ENCODE measurements at regions not wholly inside any gene's neighbourhood (a gene's known extent, or its start where the extent isn't known, plus 50 kb on each side); places are given as distances from the start of the nearest gene placed in this dataset.

DNA sequence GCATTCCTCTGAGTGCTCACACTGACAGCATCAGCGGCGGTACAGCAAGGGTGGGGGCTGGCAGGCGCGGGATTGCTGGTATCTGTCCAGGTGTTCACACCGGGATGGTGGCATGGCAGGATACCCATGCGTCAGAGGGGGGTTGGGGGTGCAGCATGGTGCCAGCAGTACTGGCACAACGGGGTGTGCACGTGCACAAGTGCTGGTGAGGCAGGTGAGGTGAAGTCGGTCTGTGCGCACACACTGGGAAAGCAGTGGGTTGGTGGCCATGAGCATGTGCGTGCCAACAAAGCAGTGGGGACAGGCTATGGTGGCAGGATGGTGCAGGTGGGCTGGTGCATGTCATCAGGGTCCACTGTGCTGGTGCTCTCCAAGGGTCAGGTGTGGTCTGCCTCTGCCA lies 819.6 kb upstream of the EDIL3 start:
- no peak for DNase-seq (ENCODE audit: low spot score)
- Histone ChIP-seq H3K4me3 (ENCODE audit: low read depth, low read length, poor library complexity, severe bottlenecking) (no peak overlapping the region), H3K27ac (ENCODE audit: low read depth, low read length, poor library complexity, severe bottlenecking) (no peak overlapping the region), H3K9me3 (ENCODE audit: low read depth, low read length, poor library complexity, severe bottlenecking) (no peaks in the 10 kb centered on the region), H3K27me3 (replicated peaks; ENCODE audit: insufficient read depth, low read depth, low read length, poor library complexity) (no peaks in the 10 kb centered on the region), H3K36me3 (ENCODE audit: insufficient read depth, low read length, poor library complexity, severe bottlenecking) (no peaks in the 10 kb centered on the region), H3K4me1 (ENCODE audit: insufficient read depth, low read length, poor library complexity, severe bottlenecking) (no peaks in the 10 kb centered on the region)
- intact Hi-C loops (cut with micrococcal nuclease; ENCODE audit: unreplicated experiment), result no loop called here
- BruUV-seq (replicated peaks), result no TSS peak
- TF ChIP-seq, protein P1, sequence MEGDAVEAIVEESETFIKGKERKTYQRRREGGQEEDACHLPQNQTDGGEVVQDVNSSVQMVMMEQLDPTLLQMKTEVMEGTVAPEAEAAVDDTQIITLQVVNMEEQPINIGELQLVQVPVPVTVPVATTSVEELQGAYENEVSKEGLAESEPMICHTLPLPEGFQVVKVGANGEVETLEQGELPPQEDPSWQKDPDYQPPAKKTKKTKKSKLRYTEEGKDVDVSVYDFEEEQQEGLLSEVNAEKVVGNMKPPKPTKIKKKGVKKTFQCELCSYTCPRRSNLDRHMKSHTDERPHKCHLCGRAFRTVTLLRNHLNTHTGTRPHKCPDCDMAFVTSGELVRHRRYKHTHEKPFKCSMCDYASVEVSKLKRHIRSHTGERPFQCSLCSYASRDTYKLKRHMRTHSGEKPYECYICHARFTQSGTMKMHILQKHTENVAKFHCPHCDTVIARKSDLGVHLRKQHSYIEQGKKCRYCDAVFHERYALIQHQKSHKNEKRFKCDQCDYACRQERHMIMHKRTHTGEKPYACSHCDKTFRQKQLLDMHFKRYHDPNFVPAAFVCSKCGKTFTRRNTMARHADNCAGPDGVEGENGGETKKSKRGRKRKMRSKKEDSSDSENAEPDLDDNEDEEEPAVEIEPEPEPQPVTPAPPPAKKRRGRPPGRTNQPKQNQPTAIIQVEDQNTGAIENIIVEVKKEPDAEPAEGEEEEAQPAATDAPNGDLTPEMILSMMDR (conservative IDR thresholded peaks at IDR 0.05; ENCODE audit: low read depth, low read length), result no peak
- TF ChIP-seq EZH2 (IDR thresholded peaks at IDR 0.05; ENCODE audit: borderline replicate concordance, low read depth, low read length, poor library complexity, severe bottlenecking), result no peak
- POLR2A ChIA-PET (ENCODE audit: low non-redundant PET), result no interaction called here
- CTCF ChIA-PET, result no interaction called here

DNA sequence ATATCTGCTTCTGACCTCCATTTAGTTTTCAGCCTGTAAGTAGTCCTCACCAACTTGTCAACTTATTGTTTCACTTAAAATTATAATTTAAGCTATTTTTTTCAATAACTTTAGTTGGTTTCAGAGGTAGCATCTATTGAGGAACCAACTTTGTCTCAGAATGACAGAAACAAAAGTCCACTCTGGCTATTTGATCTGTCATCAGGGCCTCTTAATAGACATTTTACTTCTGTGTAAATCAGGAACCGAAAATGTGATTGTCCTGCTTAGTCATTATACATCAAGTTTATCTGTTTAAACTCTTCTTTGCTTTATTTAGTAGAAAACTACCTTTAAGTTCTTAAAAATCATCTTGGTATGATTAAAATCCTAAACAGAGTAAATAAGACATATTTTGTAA lies 820.8 kb upstream of the EDIL3 start:
- no TSS peak for BruUV-seq (replicated peaks)
- Histone ChIP-seq H3K27ac (ENCODE audit: low read depth, low read length, poor library complexity, severe bottlenecking) (no peak overlapping the region), H3K36me3 (ENCODE audit: insufficient read depth, low read length, poor library complexity, severe bottlenecking) (no peaks in the 10 kb centered on the region), H3K27me3 (replicated peaks; ENCODE audit: insufficient read depth, low read depth, low read length, poor library complexity) (no peaks in the 10 kb centered on the region), H3K9me3 (ENCODE audit: low read depth, low read length, poor library complexity, severe bottlenecking) (no peaks in the 10 kb centered on the region), H3K4me3 (ENCODE audit: low read depth, low read length, poor library complexity, severe bottlenecking) (no peak overlapping the region), H3K4me1 (ENCODE audit: insufficient read depth, low read length, poor library complexity, severe bottlenecking) (no peaks in the 10 kb centered on the region)
- intact Hi-C loops (cut with micrococcal nuclease; ENCODE audit: unreplicated experiment), result no loop called here
- ChIA-PET POLR2A (ENCODE audit: low non-redundant PET) (no interaction called here), CTCF (no interaction called here)
- TF ChIP-seq, protein P1 (conservative IDR thresholded peaks at IDR 0.05; ENCODE audit: low read depth, low read length), result no peak
- TF ChIP-seq EZH2 (IDR thresholded peaks at IDR 0.05; ENCODE audit: borderline replicate concordance, low read depth, low read length, poor library complexity, severe bottlenecking), result no peak
- no peak for DNase-seq (ENCODE audit: low spot score)

DNA sequence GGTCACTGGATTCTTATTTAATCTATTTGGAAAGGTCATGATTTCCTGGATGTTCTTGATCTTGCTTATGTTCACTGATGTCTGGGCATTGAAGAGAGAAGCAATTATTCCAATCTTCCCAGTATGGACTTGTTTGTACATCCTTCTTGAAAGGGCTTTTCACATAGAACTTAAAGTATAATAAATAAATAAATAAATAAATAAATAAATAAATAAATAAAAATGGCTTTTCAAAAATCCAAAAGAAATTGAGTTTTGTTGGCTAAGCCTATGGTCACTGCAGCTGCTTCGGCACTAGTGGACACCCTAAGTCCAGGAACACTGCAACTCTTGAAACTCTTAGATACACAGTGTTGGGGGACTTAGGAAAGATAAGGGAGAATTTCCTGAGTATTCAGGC lies 840.7 kb upstream of the EDIL3 start:
- Histone ChIP-seq H3K4me3 (ENCODE audit: low read depth, low read length, poor library complexity, severe bottlenecking) (no peak overlapping the region), H3K9me3 (ENCODE audit: low read depth, low read length, poor library complexity, severe bottlenecking) (no peaks in the 10 kb centered on the region), H3K4me1 (ENCODE audit: insufficient read depth, low read length, poor library complexity, severe bottlenecking) (no peaks in the 10 kb centered on the region), H3K27me3 (replicated peaks; ENCODE audit: insufficient read depth, low read depth, low read length, poor library complexity) (no peaks in the 10 kb centered on the region), H3K36me3 (ENCODE audit: insufficient read depth, low read length, poor library complexity, severe bottlenecking) (no peaks in the 10 kb centered on the region), H3K27ac (ENCODE audit: low read depth, low read length, poor library complexity, severe bottlenecking) (no peak overlapping the region)
- TF ChIP-seq EZH2 (IDR thresholded peaks at IDR 0.05; ENCODE audit: borderline replicate concordance, low read depth, low read length, poor library complexity, severe bottlenecking), result no peak
- TF ChIP-seq, protein P1 (conservative IDR thresholded peaks at IDR 0.05; ENCODE audit: low read depth, low read length), result no peak
- no TSS peak for BruUV-seq (replicated peaks)
- no peak for DNase-seq (ENCODE audit: low spot score)
- ChIA-PET CTCF (no interaction called here), POLR2A (ENCODE audit: low non-redundant PET) (no interaction called here)
- intact Hi-C loops (cut with micrococcal nuclease; ENCODE audit: unreplicated experiment), result no loop called here

Measured in A673 (cell line).